Suprapubic skin (tissue), 4 donors: ENCODE measurements at regions not wholly inside any gene's neighbourhood (a gene's known extent, or its start where the extent isn't known, plus 50 kb on each side); places are given as distances from the start of the nearest gene placed in this dataset.

Source experiments
- CTCF ChIP-seq, 2 donors: fragments of 200-600 bp in 1 of 2; fragments of 450-650 bp in 1 of 2; sonication (generic) in 1 of 2; IDR thresholded peaks; one replicate each; pipeline ENCODE4 v1.5.1; 2016 to 2019; ENCODE audit warnings: antibody characterized with exemption in 2 of 2, mild to moderate bottlenecking in 1 of 2, moderate library complexity in 1 of 2
- POLR2A ChIP-seq, 2 donors: fragments of 450-650 bp; IDR thresholded peaks; one replicate each; pipeline ENCODE4 v1.6.1; 2017; ENCODE audit warnings: antibody characterized with exemption in 2 of 2, mild to moderate bottlenecking in 2 of 2, moderate library complexity in 2 of 2
- POLR2AphosphoS5 ChIP-seq, 3 donors: sonication (generic); formaldehyde crosslinking; IDR thresholded peaks; one replicate each; pipeline ENCODE4 v1.6.1; 2017; ENCODE audit warnings: antibody characterized with exemption in 3 of 3

GRCh38 chr9:80883426-80883825 is 805.9 kb downstream of the TLE1 start:
- TF ChIP-seq CTCF (IDR thresholded peaks at IDR 0.05) (no peak), POLR2AphosphoS5 (IDR thresholded peaks at IDR 0.05) (no peak), POLR2A (IDR thresholded peaks at IDR 0.05) (no peak)
